IMR-90 (cell line): ENCODE measurements at regions not wholly inside any gene's neighbourhood (a gene's known extent, or its start where the extent isn't known, plus 50 kb on each side); places are given as distances from the start of the nearest gene placed in this dataset.

Source experiments
- ATAC-seq: fragments of 200-7000 bp; cut with Tn5 transposase; 2 replicates; pipeline ENCODE4 v1.9.1; 2020; ENCODE audit warnings: low read depth, mild to moderate bottlenecking, moderate library complexity
- BruUV-seq: library from RNA; stranded (reverse); fragments of 400-500 nt; replicated peaks from 2 replicates; lab custom pipeline; 2021; lab: Mats Ljungman, UMichigan
- CTCF ChIA-PET: fragments of 300-600 bp; formaldehyde crosslinking; extraction: SDS; loops from one replicate; lab custom pipeline; 2021; ENCODE audit warnings: antibody characterized with exemption; lab: Yijun Ruan, JAX
- POLR2A ChIA-PET: fragments of 300-600 bp; sonication (Branson Sonifier 250); formaldehyde crosslinking; loops from one replicate; lab custom pipeline; 2022; ENCODE audit warnings: antibody characterized with exemption; ENCODE audit not compliant: unreplicated experiment; lab: Charles Lee
- DNase-seq: peaks from one replicate; pipeline ENCODE4 v3.0.0; 2013
- H2AFZ ChIP-seq: replicated peaks from 2 replicates; pipeline ENCODE3; 2013; ENCODE audit warnings: low read length, mild to moderate bottlenecking; ENCODE audit not compliant: poor library complexity
- H2AK5ac ChIP-seq: 2 replicates; pipeline ENCODE4 v1.6.1; 2013; ENCODE audit warnings: low read depth, low read length, inconsistent platforms
- H2AK9ac ChIP-seq: replicated peaks from 2 replicates; pipeline ENCODE3; 2013; ENCODE audit warnings: mild to moderate bottlenecking, low read depth, low read length, moderate library complexity; ENCODE audit not compliant: poor library complexity
- H2BK120ac ChIP-seq: 2 replicates; pipeline ENCODE4 v1.6.1; 2013; ENCODE audit warnings: low read depth, low read length, inconsistent platforms
- H2BK15ac ChIP-seq: 3 replicates; pipeline ENCODE4 v1.6.1; 2013; ENCODE audit warnings: low read depth, low read length, inconsistent platforms
- H2BK20ac ChIP-seq: 2 replicates; pipeline ENCODE4 v1.6.1; 2013; ENCODE audit warnings: low read depth, mild to moderate bottlenecking, inconsistent platforms, low read length, moderate library complexity
- H2BK5ac ChIP-seq: 2 replicates; pipeline ENCODE4 v1.6.1; 2013; ENCODE audit warnings: mild to moderate bottlenecking, low read depth, low read length, inconsistent platforms; ENCODE audit not compliant: poor library complexity, severe bottlenecking
- H3K14ac ChIP-seq: replicated peaks from 2 replicates; pipeline ENCODE4 v1.6.1; 2013; ENCODE audit warnings: low read depth, low read length, inconsistent platforms
- H3K18ac ChIP-seq: 2 replicates; pipeline ENCODE4 v1.6.1; 2013; ENCODE audit warnings: low read depth, low read length, control low read depth
- H3K23ac ChIP-seq: 2 replicates; pipeline ENCODE4 v1.6.1; 2013; ENCODE audit warnings: low read depth, low read length, inconsistent platforms
- H3K27ac ChIP-seq: 2 replicates; pipeline ENCODE4 v1.5.1; 2013; ENCODE audit warnings: mild to moderate bottlenecking, control low read depth, low read length; ENCODE audit not compliant: insufficient read depth
- H3K27me3 ChIP-seq: 2 replicates; pipeline ENCODE4 v1.6.1; 2013; ENCODE audit warnings: low read length; ENCODE audit not compliant: control insufficient read depth, insufficient read depth
- H3K36me3 ChIP-seq: 2 replicates; pipeline ENCODE4 v1.6.1; 2013; ENCODE audit warnings: low read length, mixed read lengths; ENCODE audit not compliant: control insufficient read depth, insufficient read depth
- H3K4ac ChIP-seq: 2 replicates; pipeline ENCODE4 v1.6.1; 2013; ENCODE audit warnings: low read depth, low read length, inconsistent platforms
- H3K4me1 ChIP-seq: 2 replicates; pipeline ENCODE4 v1.6.1; 2013; ENCODE audit warnings: low read length, mixed read lengths; ENCODE audit not compliant: control insufficient read depth, insufficient read depth
- H3K4me2 ChIP-seq: 2 replicates; pipeline ENCODE4 v1.6.1; 2013; ENCODE audit warnings: low read depth, mild to moderate bottlenecking, control low read depth, low read length, moderate library complexity
- H3K4me3 ChIP-seq: 2 replicates; pipeline ENCODE4 v1.5.1; 2013; ENCODE audit warnings: low read depth, mild to moderate bottlenecking, control low read depth, low read length, moderate library complexity; ENCODE audit not compliant: insufficient read depth
- H3K56ac ChIP-seq: 2 replicates; pipeline ENCODE4 v1.6.1; 2013; ENCODE audit warnings: low read length, inconsistent platforms; ENCODE audit not compliant: insufficient read depth; ENCODE audit errors: extremely low read depth
- H3K79me1 ChIP-seq, 2 experiments: 2 replicates each; pipeline ENCODE4 v1.6.1; 2013; ENCODE audit warnings: low read length in 2 of 2, inconsistent platforms in 1 of 2, low read depth in 1 of 2
- H3K9ac ChIP-seq: 2 replicates; pipeline ENCODE4 v1.6.1; 2013; ENCODE audit warnings: low read depth, low read length, control low read depth
- H3K9me1 ChIP-seq: 2 replicates; pipeline ENCODE4 v1.6.1; 2013; ENCODE audit warnings: low read length, inconsistent platforms; ENCODE audit not compliant: insufficient read depth
- H3K9me3 ChIP-seq: 2 replicates; pipeline ENCODE4 v1.6.1; 2013; ENCODE audit warnings: low read length; ENCODE audit not compliant: control insufficient read depth, insufficient read depth
- H4K20me1 ChIP-seq: 2 replicates; pipeline ENCODE4 v1.6.1; 2013; ENCODE audit warnings: low read length, inconsistent platforms; ENCODE audit not compliant: insufficient read depth
- H4K5ac ChIP-seq: 2 replicates; pipeline ENCODE4 v1.6.1; 2013; ENCODE audit warnings: mild to moderate bottlenecking, low read depth, low read length, control low read depth
- H4K8ac ChIP-seq, 2 experiments: 2 replicates each; pipeline ENCODE4 v1.6.1; 2013; ENCODE audit warnings: low read depth in 2 of 2, low read length in 2 of 2, control low read depth in 1 of 2, inconsistent platforms in 1 of 2
- H4K91ac ChIP-seq: 2 replicates; pipeline ENCODE4 v1.6.1; 2013; ENCODE audit warnings: low read depth, low read length, inconsistent platforms; ENCODE audit not compliant: insufficient read depth
- BHLHE40 ChIP-seq: fragments of 150-350 bp; IDR thresholded peaks from 2 replicates; pipeline ENCODE4 v1.6.1; 2016; ENCODE audit warnings: mild to moderate bottlenecking, low read depth, low read length
- FOS ChIP-seq: fragments of 150-350 bp; IDR thresholded peaks from 2 replicates; pipeline ENCODE4 v1.6.1; 2016; ENCODE audit warnings: low read depth, low read length
- MAFK ChIP-seq: IDR thresholded peaks from 2 replicates; pipeline ENCODE4 v1.6.1; 2012; ENCODE audit warnings: low read depth, low read length, improper control_type of control experiment
- MXI1 ChIP-seq: IDR thresholded peaks from 2 replicates; pipeline ENCODE4 v1.6.1; 2012; ENCODE audit warnings: low read depth, mild to moderate bottlenecking, low read length, moderate library complexity, borderline replicate concordance
- NFE2L2 ChIP-seq: fragments of 150-350 bp; IDR thresholded peaks from 2 replicates; pipeline ENCODE4 v1.6.1; 2016; ENCODE audit warnings: low read depth, mild to moderate bottlenecking, low read length
- WGBS, 2 experiments: methylation state at CpG; one replicate each; pipeline versions ENCODE4 v1.1.5 to v1.1.7; 2013; ENCODE audit warnings: missing lambda C conversion rate in 2 of 2; ENCODE audit not compliant: insufficient read length in 1 of 2; ENCODE audit errors: extremely low coverage in 2 of 2; 5-methylcytosine and 5-hydroxymethylcytosine counted together
- dilution Hi-C: fragments of 300-500 bp; cut with HindIII; formaldehyde crosslinking; loops from one replicate; pipeline ENCODE4 v1.14.3; 2018; ENCODE audit warnings: low sequenced_read_pairs; ENCODE audit not compliant: unreplicated experiment
- in situ Hi-C: fragments of 300-500 bp; cut with MboI; formaldehyde crosslinking; loops from 3 replicates; pipeline ENCODE4 v1.14.3; 2019; ENCODE audit warnings: low sequenced_read_pairs, inconsistent platforms, mixed read lengths
- intact Hi-C: fragments of 100-400 bp; cut with micrococcal nuclease; formaldehyde crosslinking; loops from 2 replicates; pipeline ENCODE4 v1.10.0; 2022
- TF ChIP-seq, protein P1 (sequence below): fragments of 150-350 bp; IDR thresholded peaks from 2 replicates; pipeline ENCODE4 v1.6.1; 2017; ENCODE audit warnings: mild to moderate bottlenecking, antibody characterized with exemption, low read length, low read depth

GRCh38 chr1:88009916-88010315, 674.2 kb upstream of the PKN2 start:
- Histone ChIP-seq H3K9ac (no peak overlapping the region), H3K4me1 (no peaks in the 10 kb centered on the region), H3K4me2 (no peak overlapping the region), H4K91ac (no peak overlapping the region), H3K27ac (no peak overlapping the region), H2AK9ac (no peak overlapping the region), H2BK15ac (no peak overlapping the region), H3K4me3 (no peak overlapping the region), H4K8ac (no peak overlapping the region), H3K18ac (no peak overlapping the region), H2BK120ac (no peak overlapping the region), H2AFZ (no peak overlapping the region), H3K36me3 (no peaks in the 10 kb centered on the region), H3K4ac (no peak overlapping the region), H2BK20ac (no peak overlapping the region), H3K27me3 (no peaks in the 10 kb centered on the region), H3K14ac (no peak overlapping the region), H3K9me3 (no peaks in the 10 kb centered on the region), H3K56ac (no peak overlapping the region), H3K23ac (no peak overlapping the region), H2BK5ac (no peak overlapping the region), H3K79me1 (no peaks in the 10 kb centered on the region), H4K20me1 (no peaks in the 10 kb centered on the region), H3K9me1 (no peaks in the 10 kb centered on the region), H4K5ac (no peak overlapping the region), H2AK5ac (no peak overlapping the region)
- intact Hi-C loops (no loop called here), dilution Hi-C loops (no loop called here), in situ Hi-C loops (no loop called here)
- ChIA-PET CTCF (interaction anchor here (0.5 kb wide), 1 partner anchor 470 kb away, joined by 3 read pairs; no protein-coding TSS in a partner anchor), POLR2A (no interaction called here)
- WGBS, 2 experiments, result no CpG with 5 or more reads among the region's 1 CpG
- BruUV-seq, result no TSS peak
- TF ChIP-seq NFE2L2 (no peak), FOS (no peak), MXI1 (no peak), MAFK (no peak), BHLHE40 (no peak)
- TF ChIP-seq, protein P1, sequence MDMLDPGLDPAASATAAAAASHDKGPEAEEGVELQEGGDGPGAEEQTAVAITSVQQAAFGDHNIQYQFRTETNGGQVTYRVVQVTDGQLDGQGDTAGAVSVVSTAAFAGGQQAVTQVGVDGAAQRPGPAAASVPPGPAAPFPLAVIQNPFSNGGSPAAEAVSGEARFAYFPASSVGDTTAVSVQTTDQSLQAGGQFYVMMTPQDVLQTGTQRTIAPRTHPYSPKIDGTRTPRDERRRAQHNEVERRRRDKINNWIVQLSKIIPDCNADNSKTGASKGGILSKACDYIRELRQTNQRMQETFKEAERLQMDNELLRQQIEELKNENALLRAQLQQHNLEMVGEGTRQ, result no peak
- DNase-seq, result no peak
- ATAC-seq, result no peak
